HG03135 (cell line): ENCODE measurements at regions not wholly inside any gene's neighbourhood (a gene's known extent, or its start where the extent isn't known, plus 50 kb on each side); places are given as distances from the start of the nearest gene placed in this dataset.
"Not testable (repeated sequence)": the region's sequence is repeated elsewhere in the genome, so short reads cannot be mapped to it uniquely, and the experiment has no call there.

Experiments used
- ATAC-seq: cut with Tn5 transposase; IDR thresholded peaks from one replicate; pipeline ENCODE4 v1.9.1; 2021; ENCODE audit warnings: mild to moderate bottlenecking, moderate library complexity; ENCODE audit not compliant: unreplicated experiment

DNA sequence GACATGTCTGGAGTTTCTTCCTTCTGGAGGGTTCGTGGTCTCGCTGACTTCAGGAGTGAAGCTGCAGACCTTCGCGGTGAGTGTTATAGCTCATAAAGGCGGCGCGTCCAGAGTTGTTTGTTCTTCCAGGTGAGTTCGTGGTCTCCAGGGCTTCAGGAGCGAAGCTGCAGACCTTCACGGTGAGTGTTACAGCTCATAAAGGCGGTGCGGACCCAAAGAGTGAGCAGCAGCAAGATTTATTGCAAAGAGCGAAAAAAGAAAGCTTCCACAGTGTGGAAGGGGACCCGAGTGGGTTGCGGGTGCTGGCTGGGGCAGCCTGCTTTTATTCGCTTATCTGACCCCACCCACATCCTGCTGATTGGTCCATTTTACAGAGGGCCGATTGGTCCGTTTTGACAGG, 784.2 kb upstream of the FBXO33 start:
- not testable (repeated sequence) for ATAC-seq

DNA sequence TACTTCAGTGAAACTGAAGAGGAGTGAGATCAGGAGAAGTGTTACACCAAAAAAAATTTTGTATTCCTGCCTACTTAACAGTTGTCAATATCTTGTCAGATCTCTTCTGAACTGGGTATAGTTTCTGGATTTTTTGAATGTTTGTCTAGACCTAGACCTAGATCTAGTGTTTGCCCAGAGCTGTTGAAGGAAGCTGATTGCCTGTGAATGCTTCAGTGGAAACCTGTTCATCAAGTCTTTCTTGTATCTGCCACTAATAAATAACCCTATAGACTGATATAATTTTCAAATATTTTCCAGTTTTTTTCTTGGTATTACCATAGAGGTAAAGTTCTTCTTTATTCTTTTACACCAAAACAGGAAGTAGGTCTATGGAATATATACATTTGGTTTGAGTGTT, 781.5 kb upstream of the FBXO33 start:
- no peak for ATAC-seq

DNA sequence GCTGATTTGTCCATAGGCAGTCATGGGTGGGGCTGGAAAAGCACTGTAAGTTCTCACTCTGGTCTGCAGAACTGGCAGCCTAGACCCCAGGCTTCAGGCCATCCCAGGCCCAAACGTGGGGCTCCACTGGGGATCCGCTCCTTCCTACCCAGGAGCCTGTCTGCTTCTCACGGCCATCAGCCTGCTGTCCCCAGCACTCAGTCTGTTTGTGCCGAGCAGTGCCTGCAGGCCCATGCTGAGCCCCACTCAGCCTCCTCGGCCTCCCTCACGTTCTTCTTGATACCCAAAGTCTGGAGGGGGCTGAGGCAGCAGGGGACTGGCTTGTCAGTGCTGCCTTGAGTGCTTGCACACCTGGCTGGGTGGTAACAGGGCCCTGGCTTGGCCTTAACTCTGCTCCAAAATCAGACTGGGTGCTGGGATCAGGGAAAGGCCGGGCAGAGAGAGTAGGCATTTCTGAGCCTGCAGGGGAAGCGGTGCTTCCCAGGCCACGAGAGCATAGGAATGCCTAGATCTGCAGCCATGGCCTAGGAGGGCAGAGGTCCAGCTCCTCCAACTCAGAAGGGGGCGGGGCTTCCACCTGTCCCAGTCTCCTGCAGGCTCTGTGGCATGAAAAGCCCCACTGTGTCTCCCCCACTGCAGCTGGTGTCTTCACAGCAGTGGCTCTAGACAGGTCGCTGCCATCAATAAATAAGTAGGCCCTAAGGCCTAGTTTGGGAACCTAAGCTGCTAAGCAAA, 772.4 kb upstream of the FBXO33 start:
- no peak for ATAC-seq

DNA sequence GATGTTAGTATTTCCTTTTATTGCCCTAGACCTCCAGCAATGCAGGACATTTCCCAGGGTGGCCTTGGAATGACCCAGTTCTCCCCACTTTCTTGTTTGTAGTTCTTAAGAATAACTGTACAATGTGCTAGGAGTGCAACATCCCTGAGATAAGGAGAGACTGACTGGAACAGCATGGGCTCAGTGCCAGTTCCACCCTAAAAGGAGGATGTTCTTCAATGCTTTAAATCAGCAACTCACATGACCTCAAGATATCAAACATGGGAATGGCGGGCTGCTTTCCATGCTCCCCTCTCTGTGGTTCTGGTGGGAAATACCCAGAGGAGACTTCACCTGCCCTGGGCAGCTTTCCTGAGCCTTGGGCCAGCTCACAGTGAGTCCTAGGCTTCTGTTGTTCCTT, 766.9 kb upstream of the FBXO33 start:
- no peak for ATAC-seq

DNA sequence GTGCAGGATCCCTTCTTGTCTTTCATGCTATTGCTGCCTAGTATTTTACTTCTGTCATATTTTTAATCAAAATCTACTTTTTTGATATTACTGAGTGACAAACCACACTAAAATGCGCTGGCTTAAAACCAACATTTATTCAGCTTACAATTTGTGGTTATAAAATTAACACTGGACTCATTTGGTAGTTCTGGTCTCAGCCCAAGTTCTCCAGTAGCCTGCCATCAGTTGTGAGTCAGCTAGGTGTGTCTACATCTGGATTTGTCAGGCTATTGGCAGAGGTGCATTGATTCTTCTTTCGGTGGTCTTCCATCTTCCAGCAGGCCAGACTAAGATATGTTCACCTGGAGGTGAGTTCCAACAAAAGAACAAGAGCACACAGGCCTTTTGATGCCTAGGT, 765.1 kb upstream of the FBXO33 start:
- no peak for ATAC-seq

DNA sequence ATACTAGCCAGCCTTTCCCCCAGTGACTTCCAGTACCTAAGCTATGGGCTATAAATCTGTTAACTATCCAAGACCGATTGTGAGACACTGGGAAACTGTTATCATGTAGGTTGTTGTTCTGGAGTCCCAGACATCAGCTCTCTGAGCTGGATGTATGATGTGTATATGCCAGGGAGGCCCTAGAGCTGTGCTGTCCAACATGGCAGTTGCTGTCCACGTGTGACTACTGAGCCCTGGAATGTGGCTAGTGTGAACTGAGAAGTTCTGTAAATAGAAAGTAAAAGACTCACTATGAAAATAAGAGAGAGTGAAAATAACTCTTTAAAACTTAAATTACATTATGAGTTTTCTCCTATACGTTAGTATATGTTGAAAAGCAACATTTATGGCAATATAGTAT, 755.8 kb upstream of the FBXO33 start:
- no peak for ATAC-seq

DNA sequence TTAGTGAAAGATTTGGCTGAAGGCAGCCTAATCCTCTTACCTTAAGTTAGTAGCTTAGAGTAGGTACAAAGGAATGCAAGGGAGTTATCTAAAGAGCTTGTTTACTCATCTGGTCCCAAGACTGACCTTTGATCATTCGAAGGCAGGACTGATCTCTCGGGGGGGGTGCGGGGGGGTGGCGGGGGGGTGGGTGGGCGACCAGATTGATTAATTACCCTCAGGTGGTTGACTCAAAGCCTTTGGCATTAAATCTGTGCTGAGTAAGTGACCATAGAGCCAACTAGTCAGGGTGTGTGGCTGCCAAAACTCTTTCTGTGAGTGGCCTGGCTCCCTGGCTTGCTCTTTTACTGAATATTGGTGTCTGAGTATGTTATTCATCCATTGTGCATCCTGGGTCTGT, 731.9 kb upstream of the FBXO33 start:
- ATAC-seq: no peak

DNA sequence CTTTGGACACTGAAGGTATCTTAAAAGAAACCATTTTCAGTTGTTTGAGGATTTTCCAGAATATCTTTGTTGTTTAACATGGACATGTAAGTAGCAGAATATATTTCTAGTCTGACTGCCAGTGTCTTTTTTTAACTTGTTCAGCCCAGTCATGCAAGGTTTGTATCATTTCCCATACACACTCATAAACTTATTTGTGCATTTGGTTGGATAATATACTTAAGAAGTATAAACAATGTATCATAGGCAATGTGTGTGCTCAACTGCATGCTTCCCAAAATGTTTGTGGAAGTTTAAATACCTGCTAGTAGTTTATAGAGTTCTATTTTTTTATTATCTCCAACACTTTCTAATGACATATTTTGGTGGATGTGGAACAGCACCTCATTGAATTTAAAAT, 707.4 kb upstream of the FBXO33 start:
- no peak for ATAC-seq

DNA sequence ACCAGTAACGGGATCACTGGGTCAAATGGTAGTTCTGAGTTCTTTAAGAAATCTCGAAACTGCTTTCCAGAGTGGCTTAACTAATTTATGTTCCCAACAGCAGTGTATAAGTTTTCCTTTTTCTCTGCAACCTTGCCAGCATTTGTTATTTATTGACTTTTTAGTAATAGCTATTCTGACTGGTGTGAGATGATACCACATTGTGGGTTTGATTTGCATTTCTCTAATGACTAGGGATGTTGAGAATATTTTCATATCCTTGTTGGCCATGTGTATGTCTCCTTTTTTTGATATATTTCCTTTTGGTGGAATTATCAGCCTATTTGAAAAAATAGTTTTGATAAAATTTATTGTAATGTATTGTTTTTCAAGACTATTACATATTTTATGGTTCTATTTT, 701.2 kb upstream of the FBXO33 start:
- ATAC-seq: no peak

DNA sequence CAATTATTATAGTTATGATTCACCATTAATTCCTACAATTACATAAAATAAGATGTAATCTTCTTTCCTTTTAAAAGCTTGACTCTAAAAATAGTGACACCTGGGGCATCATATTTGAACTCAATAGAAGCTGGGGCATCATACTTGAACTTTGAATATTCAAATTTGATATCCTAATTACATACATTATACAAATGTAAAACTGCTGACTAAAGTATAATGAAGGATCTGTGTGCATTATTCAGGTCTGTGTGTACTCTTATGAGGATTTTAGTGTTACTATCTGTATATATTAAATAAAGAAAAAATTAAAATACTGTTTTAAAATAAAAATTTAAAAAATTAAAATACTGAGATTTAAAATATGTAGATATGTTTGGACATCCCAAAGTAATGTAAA, 696.9 kb upstream of the FBXO33 start:
- ATAC-seq: no peak

DNA sequence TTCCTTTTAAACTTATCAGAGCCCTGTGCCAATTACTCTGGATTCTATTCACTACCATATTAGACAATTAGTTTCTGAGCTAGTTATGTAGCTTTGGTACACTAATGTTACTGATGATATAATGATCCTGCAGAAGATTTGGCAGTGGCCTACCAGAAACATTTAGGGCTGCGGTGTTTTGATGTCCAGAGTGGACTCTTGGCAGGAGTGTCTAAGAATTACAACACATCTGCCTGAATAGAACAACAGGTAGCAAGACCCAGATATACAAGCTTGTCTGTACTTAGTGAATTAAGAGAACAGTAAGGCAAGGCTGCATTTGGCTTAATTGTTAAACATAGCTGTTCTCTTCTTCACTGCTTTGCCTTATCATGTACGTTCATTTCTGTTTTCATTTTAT, 691.6 kb upstream of the FBXO33 start:
- ATAC-seq: no peak

DNA sequence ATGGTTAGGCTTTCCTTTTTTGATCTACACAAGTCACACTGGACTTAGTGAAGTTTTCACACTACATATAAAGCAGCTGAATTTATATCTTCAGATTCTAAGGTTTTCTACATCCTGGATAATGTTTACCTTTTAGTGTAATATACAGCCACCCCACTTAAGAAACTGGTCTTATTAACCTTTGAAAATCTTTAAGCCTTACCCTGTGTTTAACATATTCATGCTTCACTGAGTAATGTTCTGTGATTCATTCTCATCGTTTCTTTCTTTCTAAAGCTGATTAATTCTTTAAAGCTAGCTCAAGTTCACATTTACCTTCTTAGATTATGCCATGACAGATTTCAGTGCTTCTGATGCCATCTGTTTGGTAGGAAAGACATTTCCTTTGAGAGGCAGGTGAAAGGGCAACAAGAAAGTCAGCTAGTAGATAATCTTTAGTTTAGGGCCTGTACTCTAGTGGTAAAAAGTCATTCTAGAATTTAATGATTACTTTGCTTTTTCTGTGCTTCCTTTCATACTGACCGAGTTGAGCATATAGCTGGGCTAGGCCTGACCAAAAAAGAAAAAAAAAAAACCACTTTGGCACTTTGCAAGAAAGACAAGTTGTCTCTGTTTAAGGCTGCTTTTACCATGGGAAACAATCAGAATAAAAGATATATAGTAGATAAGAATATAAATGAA, 690.9 kb upstream of the FBXO33 start:
- no peak for ATAC-seq

DNA sequence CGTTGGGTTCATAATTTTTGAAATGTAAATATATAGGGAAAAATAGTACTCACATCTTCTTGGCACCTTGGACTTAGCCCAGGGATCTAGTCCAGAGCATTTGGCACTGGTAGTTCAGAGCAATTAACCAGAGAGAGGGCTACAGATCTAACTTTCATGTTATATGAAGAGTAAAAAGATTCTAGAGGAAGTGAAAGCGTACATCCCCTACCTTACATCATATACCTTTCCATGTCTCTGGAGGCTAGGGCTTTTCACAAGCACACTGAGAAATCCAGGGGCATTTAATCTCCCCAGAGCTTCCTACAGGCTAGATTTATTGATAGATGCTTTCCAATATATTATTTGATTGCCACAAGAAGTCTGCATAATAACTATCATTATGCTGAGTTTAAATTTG, 687.5 kb upstream of the FBXO33 start:
- ATAC-seq: no peak

DNA sequence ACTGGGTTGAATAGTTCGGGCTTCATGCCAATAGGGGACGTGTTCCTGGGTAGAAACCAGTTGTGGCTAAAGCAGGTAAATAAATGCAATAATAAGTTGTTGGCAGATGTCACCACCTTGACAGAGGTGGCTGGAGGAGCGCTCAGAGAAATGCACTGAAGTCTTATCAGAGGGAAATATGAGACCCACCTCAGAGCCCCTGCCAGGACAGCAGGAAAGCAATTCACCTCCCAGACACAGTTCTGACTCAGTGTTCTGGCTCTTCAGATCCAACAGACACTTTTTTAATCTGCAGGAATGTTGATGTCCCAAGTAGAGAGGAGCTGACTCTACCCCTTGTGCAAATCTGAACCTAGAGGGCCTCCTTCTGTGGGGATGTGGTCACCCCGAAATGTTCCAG, 687.1 kb upstream of the FBXO33 start:
- no peak for ATAC-seq

DNA sequence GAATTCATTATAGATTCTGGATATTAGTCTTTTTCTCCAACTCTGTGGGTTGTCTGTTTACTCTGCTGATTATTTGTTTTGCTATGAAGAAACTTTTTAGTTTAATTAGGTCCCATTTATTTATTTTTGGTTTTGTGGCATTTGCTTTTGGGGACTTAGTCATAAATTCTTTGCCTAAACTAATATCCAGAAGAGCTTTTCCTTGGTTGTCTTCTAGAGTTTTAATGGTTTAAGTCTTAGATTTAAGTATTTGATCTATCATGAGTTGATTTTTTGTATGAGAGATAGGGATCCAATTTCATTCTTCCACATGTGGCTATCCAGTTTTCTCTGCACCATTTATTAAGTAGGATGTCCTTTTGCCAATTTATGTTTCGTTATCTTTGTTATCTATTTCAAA, 683.4 kb upstream of the FBXO33 start:
- no peak for ATAC-seq

DNA sequence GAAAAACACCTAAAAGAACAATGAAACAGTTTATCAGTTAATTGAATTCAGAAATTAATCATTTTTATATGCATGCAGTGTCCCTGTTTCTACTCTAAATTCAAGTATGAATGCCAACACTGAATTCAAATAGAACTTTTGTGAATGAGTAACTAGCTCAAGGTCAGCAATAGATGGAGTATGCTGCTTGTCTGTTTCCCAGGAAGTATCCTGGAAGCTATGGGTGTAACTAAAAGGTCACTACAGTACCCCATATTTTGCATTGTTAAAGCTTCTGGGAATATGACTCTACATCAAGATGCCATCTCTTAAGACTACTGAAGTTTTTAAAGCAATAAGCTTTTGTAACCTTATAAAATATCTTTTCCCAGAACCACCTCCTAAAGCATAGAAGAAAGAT, 681.4 kb upstream of the FBXO33 start:
- ATAC-seq: no peak

DNA sequence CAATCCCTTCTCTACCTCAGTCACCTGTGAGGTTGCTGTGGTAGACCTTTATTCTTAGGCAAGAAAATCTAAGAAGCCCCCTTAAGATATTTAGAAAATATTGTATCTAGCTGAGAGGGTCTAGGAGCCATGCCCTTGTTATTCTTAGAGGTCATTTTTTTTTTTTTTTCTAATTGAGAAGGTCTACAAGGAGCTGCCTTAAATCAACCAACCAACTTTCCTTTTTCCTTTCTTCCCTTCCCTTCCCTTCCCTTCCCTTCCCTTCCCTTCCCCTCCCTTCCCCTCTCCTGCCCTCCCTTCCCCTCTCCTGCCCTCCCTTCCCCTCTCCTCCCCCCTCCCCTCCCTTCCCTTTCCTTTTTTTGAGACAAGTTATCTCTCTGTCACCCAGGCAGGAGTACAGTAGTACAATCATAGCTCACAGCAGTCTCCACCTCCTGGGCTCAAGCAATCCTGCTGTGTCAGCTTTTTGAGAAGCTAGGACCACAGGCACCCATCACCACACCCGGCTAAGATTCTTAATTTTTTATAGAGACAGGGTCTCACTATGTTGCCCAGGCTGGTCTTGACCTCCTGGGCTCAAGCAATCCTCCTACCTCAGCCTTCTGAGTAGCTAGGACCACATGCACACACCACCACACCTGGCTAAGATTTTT, 668.4 kb upstream of the FBXO33 start:
- no peak for ATAC-seq

DNA sequence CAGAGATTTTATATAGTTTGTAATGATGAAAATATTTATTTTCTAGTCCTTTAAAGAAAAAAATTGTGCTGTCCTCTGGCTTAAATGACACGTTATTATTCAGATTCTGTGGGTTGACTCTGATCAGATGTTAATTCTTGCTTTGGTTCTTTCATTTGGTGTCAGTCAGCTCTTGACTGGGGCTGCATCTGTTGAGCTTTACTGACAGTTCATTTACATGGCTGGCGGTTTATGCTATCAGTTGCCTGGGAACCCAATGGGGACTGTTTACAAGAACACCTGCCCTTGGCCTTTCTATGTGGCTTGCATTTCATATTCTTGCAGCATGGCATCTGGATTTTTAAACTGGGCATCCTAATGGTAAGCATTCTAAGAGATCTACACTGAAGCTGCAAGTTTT, 667.1 kb upstream of the FBXO33 start:
- ATAC-seq: no peak

DNA sequence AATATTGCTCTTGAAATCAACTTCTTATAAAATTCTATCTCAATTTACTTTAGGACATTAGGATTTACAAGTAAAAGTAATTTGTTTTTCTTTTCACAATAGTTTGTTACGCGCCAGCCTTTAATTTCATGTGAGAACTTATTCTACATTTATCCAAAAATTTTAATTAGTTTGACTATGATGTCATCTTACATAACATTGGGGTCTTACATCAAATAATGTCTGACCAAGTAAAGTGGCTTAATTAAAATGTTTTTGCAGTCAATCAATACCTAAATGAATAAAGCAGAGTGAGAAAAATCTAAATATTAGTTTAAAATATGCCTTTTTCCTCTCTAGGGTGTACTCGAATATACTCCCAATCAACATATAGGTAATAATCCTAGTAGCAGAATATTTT, 666.2 kb upstream of the FBXO33 start:
- ATAC-seq: no peak

DNA sequence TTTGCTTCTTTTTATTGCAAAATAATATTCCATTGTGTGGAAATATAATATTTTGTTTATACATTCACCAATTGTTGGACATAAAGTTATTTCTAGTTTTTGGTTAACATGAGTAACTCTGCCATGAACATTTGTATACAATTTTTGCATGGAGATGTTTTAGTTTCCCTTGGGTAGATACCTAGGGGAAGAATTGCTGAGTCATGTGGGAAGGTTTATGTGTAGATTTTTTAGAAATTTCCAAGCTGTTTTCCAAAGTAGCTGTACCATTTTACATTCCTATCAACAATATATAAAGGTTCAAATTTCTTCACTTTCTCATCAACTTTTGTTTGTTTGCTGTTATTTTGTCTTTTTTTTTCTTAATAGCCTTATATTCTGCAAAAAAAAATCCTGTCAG, 664.7 kb upstream of the FBXO33 start:
- no peak for ATAC-seq

DNA sequence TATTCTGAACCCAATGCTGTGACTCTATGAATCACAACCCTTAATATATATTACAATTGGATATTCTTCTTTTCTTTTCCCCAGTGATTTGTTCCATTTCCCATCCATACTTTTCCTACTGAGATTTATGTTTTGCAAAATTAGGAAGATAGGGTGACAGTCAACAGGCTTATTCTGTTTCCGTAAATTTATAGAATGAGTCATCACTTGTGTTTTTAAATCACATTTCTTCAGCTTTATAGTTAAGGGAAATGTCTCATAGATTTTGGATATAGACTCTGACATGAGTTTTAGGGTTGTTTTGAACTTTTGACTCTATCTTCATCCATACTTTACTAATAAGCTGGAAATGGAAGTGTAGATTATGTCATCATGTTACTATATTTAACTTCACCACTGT, 661.6 kb upstream of the FBXO33 start:
- no peak for ATAC-seq

DNA sequence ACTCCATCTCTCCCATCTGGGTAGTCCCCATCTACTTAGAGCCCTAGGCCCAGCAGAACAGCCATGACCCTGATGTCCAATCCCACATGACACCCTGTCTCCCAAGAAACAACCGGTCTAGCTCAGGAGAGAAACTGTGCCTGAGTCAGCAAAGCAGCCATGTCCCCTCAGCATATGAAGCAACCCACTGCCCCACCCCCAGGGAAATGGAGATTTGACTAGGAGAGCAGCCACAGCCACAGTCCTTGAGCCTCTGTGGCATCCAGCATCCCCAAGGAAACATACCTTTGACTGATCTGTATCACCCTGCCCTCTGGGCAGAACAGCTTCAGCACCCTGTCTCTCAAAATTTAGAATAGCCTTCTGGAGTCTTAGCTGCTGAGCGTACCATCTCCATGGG, 641.9 kb upstream of the FBXO33 start:
- ATAC-seq: no peak
